HL-60 (cell line): ENCODE measurements at regions not wholly inside any gene's neighbourhood (a gene's known extent, or its start where the extent isn't known, plus 50 kb on each side); places are given as distances from the start of the nearest gene placed in this dataset.
"Not testable (repeated sequence)": the region's sequence is repeated elsewhere in the genome, so short reads cannot be mapped to it uniquely, and the experiment has no call there.

Experiments used
- GABPA ChIP-seq: IDR thresholded peaks from 2 replicates; pipeline ENCODE4 v1.6.1; 2012; ENCODE audit warnings: low read depth
- POLR2AphosphoS5 ChIP-seq: IDR thresholded peaks from 2 replicates; pipeline ENCODE4 v1.6.1; 2012; ENCODE audit warnings: low read depth
- REST ChIP-seq: IDR thresholded peaks from 2 replicates; pipeline ENCODE4 v1.6.1; 2012; ENCODE audit warnings: low read depth; ENCODE audit not compliant: insufficient replicate concordance
- TF ChIP-seq, protein P1 (sequence below): IDR thresholded peaks from one replicate; pipeline ENCODE4 v1.5.1; 2011; ENCODE audit warnings: low read length, control low read depth, inconsistent platforms; ENCODE audit not compliant: insufficient read depth

DNA sequence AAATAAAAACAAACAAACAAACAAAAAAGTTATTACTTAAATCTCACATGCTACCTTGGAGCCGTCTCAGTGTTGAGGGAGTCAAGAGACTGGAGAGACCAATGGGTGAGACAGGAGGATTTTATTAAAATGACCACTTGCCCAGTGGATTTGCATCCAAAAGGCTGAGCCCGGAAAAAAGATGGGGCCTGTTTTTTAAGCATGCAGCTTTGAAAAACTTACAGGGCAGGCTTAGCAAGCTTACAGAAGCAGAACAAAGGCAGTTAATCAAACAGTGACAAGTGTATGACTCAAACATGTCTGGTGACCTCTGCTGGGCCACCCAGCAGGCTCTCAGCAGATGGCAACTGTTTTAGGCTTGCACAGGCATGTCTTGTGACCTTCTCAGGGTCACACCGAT is 82.5 kb downstream of the POTEH start:
- TF ChIP-seq, protein P1, sequence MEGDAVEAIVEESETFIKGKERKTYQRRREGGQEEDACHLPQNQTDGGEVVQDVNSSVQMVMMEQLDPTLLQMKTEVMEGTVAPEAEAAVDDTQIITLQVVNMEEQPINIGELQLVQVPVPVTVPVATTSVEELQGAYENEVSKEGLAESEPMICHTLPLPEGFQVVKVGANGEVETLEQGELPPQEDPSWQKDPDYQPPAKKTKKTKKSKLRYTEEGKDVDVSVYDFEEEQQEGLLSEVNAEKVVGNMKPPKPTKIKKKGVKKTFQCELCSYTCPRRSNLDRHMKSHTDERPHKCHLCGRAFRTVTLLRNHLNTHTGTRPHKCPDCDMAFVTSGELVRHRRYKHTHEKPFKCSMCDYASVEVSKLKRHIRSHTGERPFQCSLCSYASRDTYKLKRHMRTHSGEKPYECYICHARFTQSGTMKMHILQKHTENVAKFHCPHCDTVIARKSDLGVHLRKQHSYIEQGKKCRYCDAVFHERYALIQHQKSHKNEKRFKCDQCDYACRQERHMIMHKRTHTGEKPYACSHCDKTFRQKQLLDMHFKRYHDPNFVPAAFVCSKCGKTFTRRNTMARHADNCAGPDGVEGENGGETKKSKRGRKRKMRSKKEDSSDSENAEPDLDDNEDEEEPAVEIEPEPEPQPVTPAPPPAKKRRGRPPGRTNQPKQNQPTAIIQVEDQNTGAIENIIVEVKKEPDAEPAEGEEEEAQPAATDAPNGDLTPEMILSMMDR: not testable (repeated sequence)
- TF ChIP-seq POLR2AphosphoS5, REST, GABPA: not testable (repeated sequence)
